Liver (tissue), 8 donors: ENCODE measurements at regions not wholly inside any gene's neighbourhood (a gene's known extent, or its start where the extent isn't known, plus 50 kb on each side); places are given as distances from the start of the nearest gene placed in this dataset.

Source experiments
- DNase-seq: peaks from one replicate; pipeline ENCODE4 v3.0.0-alpha.2; 2017; ENCODE audit warnings: low spot score
- H3K27ac ChIP-seq, 2 donors: one replicate each; pipeline ENCODE4 v1.7.0; 2013; ENCODE audit warnings: inconsistent platforms in 2 of 2, low read length in 2 of 2, control low read depth in 1 of 2, low read depth in 1 of 2, mild to moderate bottlenecking in 1 of 2
- H3K27me3 ChIP-seq, 4 donors: one replicate each; pipeline versions ENCODE4 v1.6.1 to v1.7.0; 2013; ENCODE audit warnings: low read length in 3 of 4, inconsistent platforms in 1 of 4, mild to moderate bottlenecking in 1 of 4, moderate library complexity in 1 of 4; ENCODE audit not compliant: control insufficient read depth in 4 of 4, insufficient read depth in 4 of 4
- H3K36me3 ChIP-seq, 4 donors: one replicate each; pipeline versions ENCODE4 v1.6.1 to v1.7.0; 2013; ENCODE audit warnings: low read length in 3 of 4, mild to moderate bottlenecking in 3 of 4, low read depth in 1 of 4, moderate library complexity in 1 of 4; ENCODE audit not compliant: control insufficient read depth in 4 of 4, insufficient read depth in 3 of 4
- H3K4me1 ChIP-seq, 4 donors: one replicate each; pipeline versions ENCODE4 v1.6.1 to v1.7.0; 2013; ENCODE audit warnings: low read length in 3 of 4, mild to moderate bottlenecking in 3 of 4, moderate library complexity in 1 of 4; ENCODE audit not compliant: control insufficient read depth in 4 of 4, insufficient read depth in 4 of 4
- H3K4me3 ChIP-seq, 3 donors: one replicate each; pipeline versions ENCODE4 v1.6.1 to v1.7.0; 2013; ENCODE audit warnings: low read length in 3 of 3, control low read depth in 1 of 3, low read depth in 1 of 3, mild to moderate bottlenecking in 1 of 3
- H3K9ac ChIP-seq, 2 donors: one replicate each; pipeline ENCODE4 v1.7.0; 2013; ENCODE audit warnings: low read length in 2 of 2, mild to moderate bottlenecking in 2 of 2, moderate library complexity in 2 of 2, control low read depth in 1 of 2, low read depth in 1 of 2
- H3K9me3 ChIP-seq, 4 donors: one replicate each; pipeline versions ENCODE4 v1.6.1 to v1.7.0; 2013; ENCODE audit warnings: low read length in 3 of 4; ENCODE audit not compliant: control insufficient read depth in 4 of 4
- CTCF ChIP-seq: fragments of 150-350 bp; IDR thresholded peaks from 2 replicates; pipeline ENCODE4 v1.5.1; 2017; ENCODE audit warnings: improper control_type of control experiment, low read depth, low read length; ENCODE audit not compliant: missing input control
- EGR1 ChIP-seq, 2 donors: IDR thresholded peaks; 2 replicates each; pipeline ENCODE4 v1.6.1; 2016 to 2018; ENCODE audit warnings: antibody characterized with exemption in 2 of 2, low read depth in 2 of 2
- FOXA1 ChIP-seq: IDR thresholded peaks from 2 replicates; pipeline ENCODE4 v1.6.1; 2016; ENCODE audit warnings: antibody characterized with exemption
- FOXA2 ChIP-seq: IDR thresholded peaks from 2 replicates; pipeline ENCODE4 v1.6.1; 2016; ENCODE audit warnings: antibody characterized with exemption
- GABPA ChIP-seq, 2 donors: IDR thresholded peaks in 1 of 2; conservative IDR thresholded peaks in 1 of 2; 2 replicates each; pipeline ENCODE4 v1.6.1; 2016; ENCODE audit warnings: antibody characterized with exemption in 2 of 2, mild to moderate bottlenecking in 1 of 2, moderate library complexity in 1 of 2
- HNF4A ChIP-seq, 2 donors: conservative IDR thresholded peaks; 2 replicates each; pipeline ENCODE4 v1.6.1; 2016; ENCODE audit warnings: antibody characterized with exemption in 2 of 2, mild to moderate bottlenecking in 2 of 2
- HNF4G ChIP-seq: IDR thresholded peaks from 2 replicates; pipeline ENCODE4 v1.6.1; 2016; ENCODE audit warnings: antibody characterized with exemption
- JUND ChIP-seq, 2 donors: IDR thresholded peaks; 2 replicates each; pipeline ENCODE4 v1.6.1; 2016; ENCODE audit warnings: antibody characterized with exemption in 2 of 2
- MAX ChIP-seq: IDR thresholded peaks from 2 replicates; pipeline ENCODE4 v1.6.1; 2016; ENCODE audit warnings: antibody characterized with exemption
- NR2F2 ChIP-seq: IDR thresholded peaks from 2 replicates; pipeline ENCODE4 v1.6.1; 2016; ENCODE audit warnings: antibody characterized with exemption
- RAD21 ChIP-seq, 2 donors: IDR thresholded peaks; 2 replicates each; pipeline ENCODE4 v1.6.1; 2016; ENCODE audit warnings: antibody characterized with exemption in 2 of 2, mild to moderate bottlenecking in 2 of 2
- RXRA ChIP-seq, 2 donors: IDR thresholded peaks; 2 replicates each; pipeline ENCODE4 v1.6.1; 2017 to 2018; ENCODE audit warnings: antibody characterized with exemption in 2 of 2, mild to moderate bottlenecking in 1 of 2
- TAF1 ChIP-seq: conservative IDR thresholded peaks from 2 replicates; pipeline ENCODE4 v1.6.1; 2016; ENCODE audit warnings: antibody characterized with exemption, mild to moderate bottlenecking
- YY1 ChIP-seq: IDR thresholded peaks from 2 replicates; pipeline ENCODE4 v1.6.1; 2016; ENCODE audit warnings: antibody characterized with exemption, mild to moderate bottlenecking
- ZBTB33 ChIP-seq: IDR thresholded peaks from 2 replicates; pipeline ENCODE4 v1.6.1; 2016; ENCODE audit warnings: antibody characterized with exemption
- WGBS: extraction: QIAGEN DNeasy Blood & Tissue Kit; methylation state at CpG from one replicate; pipeline ENCODE4 v1.1.7; 2013; 5-methylcytosine and 5-hydroxymethylcytosine counted together
- TF ChIP-seq, protein P1 (sequence below): IDR thresholded peaks from 2 replicates; pipeline ENCODE4 v1.6.1; 2016; ENCODE audit warnings: antibody characterized with exemption
- TF ChIP-seq, protein P2 (sequence below): IDR thresholded peaks from 2 replicates; pipeline ENCODE4 v1.6.1; 2016; ENCODE audit warnings: antibody characterized with exemption, mild to moderate bottlenecking
- donor health status: healthy.
- donor health status: healthy.
- donor health status: healthy.
- donor health status: healthy.
- donor health status: healthy.

GRCh38 chr2:149662556-149662955 lies 75.0 kb upstream of the MMADHC start (continued):
- TF ChIP-seq HNF4G, result no peak
- TF ChIP-seq NR2F2, result no peak
- TF ChIP-seq HNF4A (conservative IDR thresholded peaks at IDR 0.05), result no peak

- DNase-seq, result no peak
Measured at GRCh38 chr2:149661844-149662243, 74.3 kb upstream of the MMADHC start.

DNA sequence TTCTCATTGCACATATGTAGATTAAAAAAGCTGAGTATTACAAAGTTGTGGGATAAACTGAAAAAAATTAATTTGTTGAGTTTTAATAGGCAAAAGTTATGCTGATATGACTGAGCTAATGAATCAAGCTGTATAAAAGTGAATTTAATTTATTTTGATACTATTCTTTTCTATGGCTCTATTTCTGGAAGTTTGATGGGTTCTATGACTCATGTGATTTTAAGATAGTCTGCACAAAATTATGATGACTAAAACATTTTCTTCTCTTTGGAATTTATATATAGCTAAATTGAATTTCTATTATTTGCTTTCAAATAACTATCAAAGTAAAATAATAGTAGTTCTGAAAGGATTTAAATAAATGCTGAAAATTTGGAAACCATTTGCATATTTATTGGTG lies 71.0 kb upstream of the MMADHC start:
- no peaks in the 10 kb centered on the region for H3K36me3 ChIP-seq

More at GRCh38 chr2:149661844-149662243, 74.3 kb upstream of the MMADHC start:
- H3K27me3 ChIP-seq, result no peaks in the 10 kb centered on the region
- WGBS, result 39% methylated on average over 1 of the region's 1 CpG
- no peak overlapping the region for H3K4me3 ChIP-seq
- peaks cover 0 to 2% (median 0%) of the 10 kb centered on the region in 4 donors for H3K36me3 ChIP-seq
- no peak overlapping the region for H3K27ac ChIP-seq
- no peak for TF ChIP-seq GABPA (IDR thresholded peaks at IDR 0.05 in 1 of 2, conservative IDR thresholded peaks at IDR 0.05 in 1 of 2)
- TF ChIP-seq RAD21 (IDR thresholded peaks at IDR 0.05), result no peak
- no peak for TF ChIP-seq JUND (IDR thresholded peaks at IDR 0.05)
- no peak for TF ChIP-seq YY1
- TF ChIP-seq TAF1, result no peak
- TF ChIP-seq HNF4G, result no peak
- no peak for TF ChIP-seq FOXA1
- TF ChIP-seq FOXA2, result no peak
- TF ChIP-seq EGR1 (IDR thresholded peaks at IDR 0.05; ENCODE audit: low read depth in 2 of 2), result no peak
- TF ChIP-seq RXRA (IDR thresholded peaks at IDR 0.05), result no peak
- TF ChIP-seq, protein P1, sequence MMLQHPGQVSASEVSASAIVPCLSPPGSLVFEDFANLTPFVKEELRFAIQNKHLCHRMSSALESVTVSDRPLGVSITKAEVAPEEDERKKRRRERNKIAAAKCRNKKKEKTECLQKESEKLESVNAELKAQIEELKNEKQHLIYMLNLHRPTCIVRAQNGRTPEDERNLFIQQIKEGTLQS, result no peak
- no peak for TF ChIP-seq ZBTB33
- H3K9ac ChIP-seq, result no peak overlapping the region
- no peaks in the 10 kb centered on the region for H3K9me3 ChIP-seq
- peaks cover 0 to 3% (median 0%) of the 10 kb centered on the region in 4 donors for H3K4me1 ChIP-seq

More for the DNA sequence above, 71.0 kb upstream of the MMADHC start:
- H3K27ac ChIP-seq, result no peak overlapping the region
- H3K27me3 ChIP-seq, result no peaks in the 10 kb centered on the region
- peaks cover 0 to 3% (median 0%) of the 10 kb centered on the region in 4 donors for H3K9me3 ChIP-seq
- no peak for DNase-seq
- TF ChIP-seq FOXA2, result no peak
- TF ChIP-seq RXRA (IDR thresholded peaks at IDR 0.05), result no peak
- no peak for TF ChIP-seq YY1
- no peak for TF ChIP-seq TAF1
- no peak for TF ChIP-seq HNF4G
- TF ChIP-seq ZBTB33, result no peak
- TF ChIP-seq MAX, result no peak
- TF ChIP-seq, protein P2, sequence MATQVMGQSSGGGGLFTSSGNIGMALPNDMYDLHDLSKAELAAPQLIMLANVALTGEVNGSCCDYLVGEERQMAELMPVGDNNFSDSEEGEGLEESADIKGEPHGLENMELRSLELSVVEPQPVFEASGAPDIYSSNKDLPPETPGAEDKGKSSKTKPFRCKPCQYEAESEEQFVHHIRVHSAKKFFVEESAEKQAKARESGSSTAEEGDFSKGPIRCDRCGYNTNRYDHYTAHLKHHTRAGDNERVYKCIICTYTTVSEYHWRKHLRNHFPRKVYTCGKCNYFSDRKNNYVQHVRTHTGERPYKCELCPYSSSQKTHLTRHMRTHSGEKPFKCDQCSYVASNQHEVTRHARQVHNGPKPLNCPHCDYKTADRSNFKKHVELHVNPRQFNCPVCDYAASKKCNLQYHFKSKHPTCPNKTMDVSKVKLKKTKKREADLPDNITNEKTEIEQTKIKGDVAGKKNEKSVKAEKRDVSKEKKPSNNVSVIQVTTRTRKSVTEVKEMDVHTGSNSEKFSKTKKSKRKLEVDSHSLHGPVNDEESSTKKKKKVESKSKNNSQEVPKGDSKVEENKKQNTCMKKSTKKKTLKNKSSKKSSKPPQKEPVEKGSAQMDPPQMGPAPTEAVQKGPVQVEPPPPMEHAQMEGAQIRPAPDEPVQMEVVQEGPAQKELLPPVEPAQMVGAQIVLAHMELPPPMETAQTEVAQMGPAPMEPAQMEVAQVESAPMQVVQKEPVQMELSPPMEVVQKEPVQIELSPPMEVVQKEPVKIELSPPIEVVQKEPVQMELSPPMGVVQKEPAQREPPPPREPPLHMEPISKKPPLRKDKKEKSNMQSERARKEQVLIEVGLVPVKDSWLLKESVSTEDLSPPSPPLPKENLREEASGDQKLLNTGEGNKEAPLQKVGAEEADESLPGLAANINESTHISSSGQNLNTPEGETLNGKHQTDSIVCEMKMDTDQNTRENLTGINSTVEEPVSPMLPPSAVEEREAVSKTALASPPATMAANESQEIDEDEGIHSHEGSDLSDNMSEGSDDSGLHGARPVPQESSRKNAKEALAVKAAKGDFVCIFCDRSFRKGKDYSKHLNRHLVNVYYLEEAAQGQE, result no peak
- TF ChIP-seq CTCF, result no peak
- no peak for TF ChIP-seq GABPA (IDR thresholded peaks at IDR 0.05 in 1 of 2, conservative IDR thresholded peaks at IDR 0.05 in 1 of 2)
- TF ChIP-seq RAD21 (IDR thresholded peaks at IDR 0.05), result no peak
- no peak for TF ChIP-seq FOXA1
- peaks cover 0 to 3% (median 0%) of the 10 kb centered on the region in 4 donors for H3K4me1 ChIP-seq
- H3K4me3 ChIP-seq, result no peak overlapping the region
- no peak overlapping the region for H3K9ac ChIP-seq
